Astrocyte (in vitro differentiated cells and primary cell): ENCODE measurements at regions not wholly inside any gene's neighbourhood (a gene's known extent, or its start where the extent isn't known, plus 50 kb on each side); places are given as distances from the start of the nearest gene placed in this dataset.

ENCODE experiments used
- DNase-seq: peaks from one replicate; pipeline ENCODE4 v3.0.0-alpha.2; 2010; ENCODE audit warnings: low read depth
- FAIRE-seq: peaks from 2 replicates; lab custom pipeline; 2011; peaks lifted over from hg19 to GRCh38; lab: Jason Lieb, UNC
- H2AFZ ChIP-seq: 2 replicates; pipeline ENCODE4 v1.6.0; 2012; ENCODE audit warnings: low read depth, low read length, inconsistent platforms
- H3K27ac ChIP-seq: 2 replicates; pipeline ENCODE4 v1.5.1; 2011; ENCODE audit warnings: low read depth, low read length, inconsistent platforms
- H3K27me3 ChIP-seq: 2 replicates; pipeline ENCODE4 v1.6.0; 2011; ENCODE audit warnings: low read length, inconsistent platforms; ENCODE audit not compliant: insufficient read depth
- H3K36me3 ChIP-seq: 2 replicates; pipeline ENCODE4 v1.5.1; 2011; ENCODE audit warnings: low read length, inconsistent platforms; ENCODE audit not compliant: insufficient read depth
- H3K4me1 ChIP-seq: 2 replicates; pipeline ENCODE4 v1.5.1; 2011; ENCODE audit warnings: low read length, inconsistent platforms; ENCODE audit not compliant: insufficient read depth
- H3K4me2 ChIP-seq: 2 replicates; pipeline ENCODE4 v1.6.0; 2012; ENCODE audit warnings: low read length, inconsistent platforms
- H3K4me3 ChIP-seq: 2 replicates; pipeline ENCODE4 v1.5.1; 2011; ENCODE audit warnings: low read depth, mild to moderate bottlenecking, low read length, inconsistent platforms; ENCODE audit not compliant: insufficient read depth
- H3K79me2 ChIP-seq: 2 replicates; pipeline ENCODE4 v1.6.0; 2012; ENCODE audit warnings: mild to moderate bottlenecking, low read length, inconsistent platforms; ENCODE audit not compliant: insufficient read depth
- H3K9ac ChIP-seq: 2 replicates; pipeline ENCODE4 v1.6.0; 2012; ENCODE audit warnings: mild to moderate bottlenecking, low read length, inconsistent platforms
- H3K9me3 ChIP-seq: 2 replicates; pipeline ENCODE4 v1.5.1; 2012; ENCODE audit warnings: low read depth, mild to moderate bottlenecking, low read length, inconsistent platforms; ENCODE audit not compliant: insufficient read depth
- H4K20me1 ChIP-seq: 2 replicates; pipeline ENCODE4 v1.6.0; 2012; ENCODE audit warnings: low read length, inconsistent platforms; ENCODE audit not compliant: insufficient read depth
- H3K27ac Mint-ChIP-seq: one replicate; pipeline ENCODE4 v1.8.0; 2021; ENCODE audit warnings: mild to moderate bottlenecking, mixed read lengths; ENCODE audit not compliant: unreplicated experiment
- H3K27me3 Mint-ChIP-seq: one replicate; pipeline ENCODE4 v1.8.0; 2021; ENCODE audit warnings: low read depth, mixed read lengths; ENCODE audit not compliant: unreplicated experiment
- H3K36me3 Mint-ChIP-seq: one replicate; pipeline ENCODE4 v1.8.0; 2021; ENCODE audit warnings: low read depth, mixed read lengths; ENCODE audit not compliant: unreplicated experiment
- H3K4me1 Mint-ChIP-seq: one replicate; pipeline ENCODE4 v1.8.0; 2021; ENCODE audit warnings: low read depth, mixed read lengths; ENCODE audit not compliant: unreplicated experiment
- H3K4me3 Mint-ChIP-seq: one replicate; pipeline ENCODE4 v1.8.0; 2021; ENCODE audit warnings: mild to moderate bottlenecking, moderate library complexity, mixed read lengths; ENCODE audit not compliant: unreplicated experiment
- H3K9me3 Mint-ChIP-seq: one replicate; pipeline ENCODE4 v1.8.0; 2021; ENCODE audit warnings: mild to moderate bottlenecking, mixed read lengths; ENCODE audit not compliant: unreplicated experiment
- CTCF ChIP-seq: IDR thresholded peaks from 2 replicates; pipeline ENCODE4 v1.5.1; 2011; ENCODE audit warnings: low read depth, mild to moderate bottlenecking, inconsistent platforms, low read length, moderate library complexity; ENCODE audit not compliant: insufficient read depth
- EZH2 ChIP-seq: IDR thresholded peaks from 2 replicates; pipeline ENCODE4 v1.6.1; 2012; ENCODE audit warnings: mild to moderate bottlenecking, low read length, inconsistent platforms; ENCODE audit not compliant: insufficient read depth

- peaks cover 75% of the 10 kb centered on the region for H3K36me3 Mint-ChIP-seq
- Histone ChIP-seq H3K4me3 (no peak overlapping the region), H3K79me2 (peaks cover 20% of the 10 kb centered on the region), H3K27ac (no peak overlapping the region), H3K36me3 (no peaks in the 10 kb centered on the region), H4K20me1 (no peaks in the 10 kb centered on the region), H2AFZ (no peak overlapping the region), H3K9me3 (peaks cover 19% of the 10 kb centered on the region), H3K4me2 (no peak overlapping the region), H3K4me1 (no peaks in the 10 kb centered on the region), H3K9ac (no peak overlapping the region), H3K27me3 (no peaks in the 10 kb centered on the region)
- no peak overlapping the region for H3K4me3 Mint-ChIP-seq
- H3K27me3 Mint-ChIP-seq = no peaks in the 10 kb centered on the region
- H3K9me3 Mint-ChIP-seq = peaks cover 71% of the 10 kb centered on the region
- no peaks in the 10 kb centered on the region for H3K4me1 Mint-ChIP-seq
- no peak for DNase-seq
- no peak for TF ChIP-seq EZH2
- no peak for TF ChIP-seq CTCF
- no peak overlapping the region for H3K27ac Mint-ChIP-seq
- no peak for FAIRE-seq
Measured at GRCh38 chr16:31745900-31746299, 127.7 kb upstream of the ZNF267 start.

GRCh38 chr16:31754998-31755615, 118.5 kb upstream of the ZNF267 start:
- Histone ChIP-seq H3K9me3 (peaks cover 20% of the 10 kb centered on the region), H3K79me2 (peaks cover 10% of the 10 kb centered on the region), H3K4me1 (no peaks in the 10 kb centered on the region), H3K27ac (no peak overlapping the region), H3K4me2 (no peak overlapping the region), H3K4me3 (no peak overlapping the region), H3K9ac (no peak overlapping the region), H4K20me1 (peaks cover 6% of the 10 kb centered on the region), H3K27me3 (no peaks in the 10 kb centered on the region), H2AFZ (no peak overlapping the region), H3K36me3 (peaks cover 7% of the 10 kb centered on the region)
- Mint-ChIP-seq H3K4me1 (no peaks in the 10 kb centered on the region), H3K9me3 (peaks cover 86% of the 10 kb centered on the region), H3K27me3 (no peaks in the 10 kb centered on the region), H3K36me3 (peaks cover 84% of the 10 kb centered on the region), H3K4me3 (no peak overlapping the region), H3K27ac (no peak overlapping the region)
- FAIRE-seq (no peak), DNase-seq (no peak)
- TF ChIP-seq CTCF = no peak
- no peak for TF ChIP-seq EZH2

- H2AFZ ChIP-seq = no peak overlapping the region
- H3K79me2 ChIP-seq = no peaks in the 10 kb centered on the region
- no peaks in the 10 kb centered on the region for H3K27me3 Mint-ChIP-seq
- H3K4me1 Mint-ChIP-seq = no peaks in the 10 kb centered on the region
- H3K36me3 Mint-ChIP-seq = peaks cover 32% of the 10 kb centered on the region
- no peak overlapping the region for H3K4me3 Mint-ChIP-seq
- no peak for DNase-seq
- peaks cover 33% of the 10 kb centered on the region for H3K9me3 ChIP-seq
- H3K27me3 ChIP-seq = no peaks in the 10 kb centered on the region
- TF ChIP-seq EZH2 (no peak), CTCF (no peak)
- no peak overlapping the region for H3K9ac ChIP-seq
- H3K36me3 ChIP-seq = peaks cover 3% of the 10 kb centered on the region
- no peak for FAIRE-seq
- no peaks in the 10 kb centered on the region for H3K4me1 ChIP-seq
- H4K20me1 ChIP-seq = no peaks in the 10 kb centered on the region
- peaks cover 69% of the 10 kb centered on the region for H3K9me3 Mint-ChIP-seq
- no peak overlapping the region for H3K4me2 ChIP-seq
- H3K4me3 ChIP-seq = no peak overlapping the region
- H3K27ac Mint-ChIP-seq = no peak overlapping the region
- no peak overlapping the region for H3K27ac ChIP-seq
Measured at GRCh38 chr16:31764103-31764502, 109.5 kb upstream of the ZNF267 start.
